Stimulated activated CD8-positive, alpha-beta memory T cell treated with anti-CD3 and anti-CD28 coated beads, Interleukin-7, amount 100 ng/mL, for 4 hours (primary cell): ENCODE measurements at regions not wholly inside any gene's neighbourhood (a gene's known extent, or its start where the extent isn't known, plus 50 kb on each side); places are given as distances from the start of the nearest gene placed in this dataset.

Experiments
- DNase-seq, 2 donors: peaks; one replicate each; pipeline ENCODE4 v3.0.0-alpha.2; 2020; ENCODE audit warnings: low read depth in 2 of 2

GRCh38 chr6:14321992-14322772 lies 204.6 kb downstream of the CD83 start:
- no peak for DNase-seq

GRCh38 chr6:14322841-14323240 lies 205.3 kb downstream of the CD83 start:
- DNase-seq = no peak

- no peak for DNase-seq
These were observed 209.2 kb downstream of the CD83 start for GRCh38 chr6:14326774-14327173.

GRCh38 chr6:14328163-14328562 lies 210.6 kb downstream of the CD83 start:
- DNase-seq = no peak

DNA sequence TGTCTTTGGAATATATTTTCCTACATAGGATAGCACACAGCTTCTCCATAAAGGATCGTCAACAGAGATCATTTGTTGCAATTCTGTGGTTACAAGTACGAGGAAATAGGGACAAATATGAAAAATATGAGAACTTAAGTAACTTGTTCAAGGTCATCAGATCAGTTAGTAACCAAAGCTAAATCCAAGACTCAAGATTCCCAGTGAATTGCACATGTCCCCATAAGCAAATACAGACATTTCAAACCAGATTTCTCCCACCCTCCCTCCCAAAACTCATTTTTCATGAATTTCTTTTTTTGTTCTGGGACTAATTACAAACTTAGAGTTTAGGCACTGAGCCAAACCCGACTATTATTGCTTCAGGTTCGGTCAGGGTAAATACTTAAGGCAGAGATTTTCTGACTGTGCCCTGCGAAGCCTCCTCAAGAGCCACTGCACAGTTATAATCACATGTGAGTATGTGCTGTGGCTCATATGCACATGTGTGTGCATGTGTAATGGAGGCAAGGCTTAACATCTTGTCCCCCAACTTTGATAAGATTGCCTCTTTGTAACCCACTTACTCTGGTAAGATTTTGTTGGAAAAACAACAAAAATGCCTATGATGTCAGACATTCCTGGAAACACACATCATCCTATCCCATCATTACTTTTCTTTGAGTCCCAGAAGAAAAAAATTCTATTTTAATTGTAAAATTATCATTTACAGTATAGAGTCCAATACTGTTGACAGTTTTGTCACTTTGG lies 216.2 kb downstream of the CD83 start:
- no peak for DNase-seq

DNA sequence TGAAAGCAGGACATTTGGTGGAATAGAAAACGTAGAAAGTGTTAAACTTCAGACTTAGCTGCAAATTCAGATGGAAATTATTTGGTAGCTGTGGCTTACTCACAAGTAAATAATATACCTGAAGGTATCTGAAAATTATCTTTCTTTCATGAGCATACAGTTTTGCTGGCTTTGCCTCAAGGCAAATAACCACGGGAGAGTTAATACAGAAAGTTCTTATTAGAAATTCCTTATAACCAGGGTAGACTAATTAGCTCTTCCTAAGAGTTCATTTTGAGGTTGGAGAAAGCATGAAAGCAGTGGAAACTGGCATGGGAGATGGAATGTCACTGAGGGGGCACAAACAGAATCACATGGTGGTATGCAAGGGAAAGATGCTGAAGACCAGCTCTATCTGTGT lies 217.5 kb downstream of the CD83 start:
- DNase-seq = no peak

GRCh38 chr6:14337152-14337551 lies 219.6 kb downstream of the CD83 start:
- no peak for DNase-seq

GRCh38 chr6:14339172-14339571 lies 221.6 kb downstream of the CD83 start:
- no peak for DNase-seq

DNA sequence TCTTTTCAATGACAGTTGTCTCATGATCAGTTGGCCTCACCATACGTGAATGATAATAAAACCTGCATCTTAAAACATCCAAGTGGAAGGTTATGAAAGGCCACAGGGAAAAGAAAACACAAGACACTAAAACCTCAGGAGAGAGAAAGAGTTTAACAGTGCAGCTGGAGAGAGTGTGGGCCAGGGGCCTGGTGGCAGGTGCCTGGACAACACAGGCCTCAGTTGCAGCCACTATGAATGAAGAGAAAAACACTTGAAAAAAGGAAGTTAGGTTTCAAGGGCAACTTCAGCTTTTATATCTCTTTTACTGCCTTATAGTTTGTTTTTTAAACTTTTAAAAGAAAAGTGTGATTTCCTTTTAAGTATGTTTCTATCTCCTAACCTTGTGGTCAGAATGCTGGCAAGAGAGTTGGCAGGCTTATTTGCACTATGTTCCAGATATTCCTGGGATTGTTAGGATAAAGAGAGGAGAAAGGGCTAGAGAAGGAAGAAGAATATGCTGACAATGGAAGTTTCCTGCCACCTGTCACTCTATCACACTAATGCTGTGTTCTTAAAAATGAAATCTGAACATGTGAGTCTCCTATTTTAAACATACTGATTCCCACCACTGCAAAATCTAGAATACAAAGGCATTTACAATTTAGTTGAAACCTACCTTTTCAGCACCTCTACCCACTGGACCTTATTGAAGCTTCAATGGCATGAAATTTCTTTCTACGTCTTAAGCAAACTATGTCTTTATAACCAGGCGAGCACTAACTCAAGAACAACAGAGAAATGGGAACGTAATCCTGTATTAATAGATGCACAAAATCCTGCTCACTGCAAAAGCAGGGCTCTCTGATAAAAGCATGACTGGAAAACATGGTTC lies 222.4 kb downstream of the CD83 start:
- no peak for DNase-seq

DNA sequence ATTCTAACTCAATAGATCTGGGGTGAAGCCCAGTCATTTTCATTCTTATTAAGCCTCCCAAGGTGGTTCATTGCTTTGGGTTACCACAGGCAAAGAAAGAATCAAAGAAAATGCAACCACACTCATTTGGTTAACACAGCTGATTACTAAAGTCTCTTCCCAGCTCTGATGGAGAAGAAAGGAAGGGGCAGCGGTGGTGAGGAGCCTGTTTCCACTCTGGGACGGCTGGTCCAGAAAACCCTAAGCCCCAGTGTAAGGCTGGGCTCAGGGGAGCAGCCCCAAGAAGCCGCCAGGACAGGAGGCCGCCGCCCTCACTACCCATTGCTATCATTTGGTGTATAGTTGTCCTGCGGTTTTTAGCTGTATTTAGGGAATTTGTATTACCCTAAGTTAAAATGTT lies 226.9 kb downstream of the CD83 start:
- DNase-seq = no peak

- no peak for DNase-seq
These were observed 230.8 kb downstream of the CD83 start for GRCh38 chr6:14348389-14348788.

DNA sequence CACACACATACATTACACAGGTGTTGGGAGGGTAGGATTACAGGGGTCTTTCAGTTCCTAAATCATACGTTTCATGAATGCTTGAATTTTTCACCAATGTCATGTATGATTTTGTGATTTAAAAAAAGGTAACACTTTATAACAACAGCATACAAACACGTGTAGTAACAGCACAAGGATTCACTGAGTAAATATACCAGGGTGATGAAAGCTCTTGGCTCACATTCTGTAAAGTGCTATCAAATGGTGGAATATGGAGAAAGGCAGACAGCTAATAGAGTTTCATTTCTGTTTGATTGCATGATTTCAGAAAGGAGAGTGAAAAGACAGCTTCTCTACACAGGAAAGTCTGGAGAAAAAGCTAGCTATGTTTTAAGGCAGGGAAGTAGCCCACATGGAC lies 231.9 kb downstream of the CD83 start:
- DNase-seq = no peak

GRCh38 chr6:14350210-14350609 lies 232.6 kb downstream of the CD83 start:
- DNase-seq = no peak

GRCh38 chr6:14353281-14353680 lies 235.7 kb downstream of the CD83 start:
- DNase-seq = no peak

DNA sequence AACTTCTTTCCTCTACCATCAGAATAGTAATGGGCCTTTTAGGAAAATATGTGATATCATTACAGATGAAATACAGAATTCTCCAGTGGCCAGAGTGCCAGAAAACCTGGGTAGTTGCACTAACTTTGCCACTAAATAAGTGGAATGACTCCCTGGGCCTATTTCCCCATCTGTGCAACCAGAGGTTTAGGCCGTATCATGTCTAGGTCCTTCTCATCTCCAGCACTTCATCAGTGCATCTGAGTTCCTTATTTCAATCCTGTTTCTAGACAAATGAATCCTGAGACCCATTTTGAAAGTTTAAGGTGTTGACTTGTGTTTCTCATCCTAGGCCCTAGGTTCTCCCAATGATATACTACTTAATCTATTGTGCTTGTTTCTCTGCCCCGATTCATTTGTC lies 236.2 kb downstream of the CD83 start:
- DNase-seq = no peak

DNA sequence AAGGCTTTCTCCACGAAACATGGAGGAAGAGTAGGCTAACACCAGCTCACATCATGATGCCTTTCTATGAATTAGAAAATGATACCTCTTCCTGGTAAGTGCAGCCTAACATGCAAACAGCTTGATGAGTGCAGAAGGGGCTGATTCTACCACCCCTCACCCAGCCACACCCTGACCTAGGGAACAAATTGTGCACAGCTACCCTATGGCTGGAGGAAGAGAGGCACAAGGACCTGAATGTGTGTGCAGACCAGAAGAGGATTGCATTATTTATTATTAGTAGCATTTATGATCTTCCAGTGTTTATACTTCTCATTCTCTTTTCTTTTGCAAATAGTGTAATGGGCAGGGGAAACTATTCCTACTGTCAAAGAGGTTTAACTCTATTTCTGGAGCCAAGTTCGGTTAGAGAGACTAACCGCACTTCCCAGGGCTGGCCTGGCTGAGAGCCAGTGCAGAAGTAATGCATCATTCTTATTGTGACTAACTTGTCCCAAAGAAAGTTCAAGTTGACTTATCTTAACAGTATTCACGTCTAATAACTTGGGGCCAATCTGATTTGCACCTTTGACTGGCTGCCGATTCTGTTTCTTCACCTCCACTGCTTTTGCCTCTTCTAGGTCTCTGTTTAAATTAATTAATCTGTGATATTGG lies 237.5 kb downstream of the CD83 start:
- DNase-seq = peak; percentile 6 to 11

- no peak for DNase-seq
These were observed 241.9 kb downstream of the CD83 start for GRCh38 chr6:14359438-14359837.

GRCh38 chr6:14360565-14360964 lies 243.0 kb downstream of the CD83 start:
- no peak for DNase-seq

DNA sequence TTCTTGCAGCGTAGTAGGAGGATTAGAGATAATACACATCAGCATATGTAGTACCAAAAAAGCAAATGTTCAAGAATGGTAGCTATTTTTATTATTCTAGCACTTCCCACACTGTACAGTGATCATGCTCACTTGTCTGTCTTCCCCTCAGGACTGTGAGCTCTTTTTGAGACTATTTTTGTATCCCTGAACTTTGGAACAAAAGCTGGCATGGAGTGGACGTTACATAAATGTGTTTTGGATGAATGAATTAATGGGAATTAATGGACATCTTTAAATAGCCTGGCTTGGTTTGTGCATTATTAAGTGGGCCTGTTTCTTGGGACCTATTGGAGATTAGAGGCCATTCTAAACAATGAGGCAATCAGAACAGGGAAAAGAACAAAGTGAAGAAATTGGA lies 243.7 kb downstream of the CD83 start:
- DNase-seq = no peak

- DNase-seq = no peak
These were observed 244.5 kb downstream of the CD83 start for GRCh38 chr6:14361956-14362587.

GRCh38 chr6:14364370-14364769 lies 246.8 kb downstream of the CD83 start:
- DNase-seq = no peak
